ENCODE measurements at regions not wholly inside any gene's neighbourhood (a gene's known extent, or its start where the extent isn't known, plus 50 kb on each side); places are given as distances from the start of the nearest gene placed in this dataset.

GRCh38 chr6:113539202-113539601 is 317.9 kb upstream of the MARCKS start:
- no peak overlapping the region for H3K27ac ChIP-seq
- TF ChIP-seq CTCF (conservative IDR thresholded peaks at IDR 0.05) (no peak), ZFX (IDR thresholded peaks at IDR 0.05) (no peak)

DNA sequence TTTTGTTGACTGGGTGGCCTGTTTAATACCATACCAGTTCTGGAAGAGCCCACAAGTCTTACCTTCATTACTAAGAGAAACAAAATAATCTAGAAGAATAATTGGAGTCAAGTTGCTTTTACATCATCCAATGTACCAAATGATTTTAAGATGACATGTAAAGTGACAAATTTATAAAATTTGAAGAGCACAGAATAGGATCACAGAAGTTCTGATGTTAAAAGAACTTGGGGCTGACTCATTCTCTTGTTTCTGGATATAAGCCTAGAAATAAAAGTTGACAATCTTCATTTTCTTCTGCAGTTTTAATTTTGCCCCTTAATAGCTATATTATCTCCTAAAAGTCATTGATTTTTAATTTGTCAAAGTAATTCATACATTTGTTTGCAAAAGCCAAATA is 317.5 kb upstream of the MARCKS start:
- no peak overlapping the region for H3K27ac ChIP-seq
- TF ChIP-seq CTCF (conservative IDR thresholded peaks at IDR 0.05) (no peak), ZFX (IDR thresholded peaks at IDR 0.05) (no peak)

- H3K27ac ChIP-seq: no peak overlapping the region
- no peak for TF ChIP-seq CTCF (conservative IDR thresholded peaks at IDR 0.05)
- TF ChIP-seq ZFX (IDR thresholded peaks at IDR 0.05): no peak
Observed at GRCh38 chr6:113540466-113540865, 316.7 kb upstream of the MARCKS start.

- H3K27ac ChIP-seq: no peak overlapping the region
Observed at GRCh38 chr6:113551168-113551567, 306.0 kb upstream of the MARCKS start.

DNA sequence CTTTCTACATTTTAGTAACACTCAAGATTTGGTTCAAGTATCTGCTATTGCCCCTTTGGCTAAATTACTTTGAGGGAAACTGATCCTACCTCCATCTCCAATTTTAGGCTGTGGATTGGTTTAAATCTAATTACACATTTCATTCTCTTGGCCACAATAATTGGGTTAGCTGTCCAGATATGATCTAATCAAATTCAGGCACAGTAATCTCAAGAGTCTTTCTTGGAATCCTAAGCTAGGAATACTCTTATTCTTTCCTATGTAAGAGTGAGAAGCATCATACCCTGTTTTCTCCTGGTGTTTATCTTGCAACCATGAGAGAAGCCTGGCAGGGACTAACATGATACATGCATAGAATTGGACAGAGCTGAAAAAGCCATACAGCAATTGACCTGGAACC is 300.4 kb upstream of the MARCKS start:
- TF ChIP-seq ZFX (IDR thresholded peaks at IDR 0.05) (no peak), CTCF (conservative IDR thresholded peaks at IDR 0.05) (no peak)
- no peak overlapping the region for H3K27ac ChIP-seq

More at GRCh38 chr6:113551168-113551567, 306.0 kb upstream of the MARCKS start:
- no peak for TF ChIP-seq ZFX (IDR thresholded peaks at IDR 0.05)
- no peak for TF ChIP-seq CTCF (conservative IDR thresholded peaks at IDR 0.05)

DNA sequence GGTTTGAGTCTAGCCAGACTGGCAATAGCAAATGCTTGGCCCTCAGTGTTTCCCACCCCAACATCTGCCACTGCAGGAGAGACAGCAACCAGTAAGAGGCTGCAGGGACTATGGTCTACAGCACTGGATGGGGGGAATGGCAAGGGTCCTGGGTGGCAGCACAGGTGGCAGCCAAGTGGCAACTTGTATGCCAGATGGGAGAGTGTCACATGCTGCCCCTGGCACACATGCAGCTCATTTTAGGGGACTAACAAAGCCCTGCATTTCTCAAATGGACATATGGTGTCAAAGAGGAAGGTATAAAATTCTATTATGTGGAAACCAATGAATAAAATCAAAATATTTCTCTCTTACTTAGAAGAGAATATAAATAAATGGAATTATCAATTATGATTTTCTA is 298.7 kb upstream of the MARCKS start:
- TF ChIP-seq ZFX (IDR thresholded peaks at IDR 0.05): no peak
- no peak for TF ChIP-seq CTCF (conservative IDR thresholded peaks at IDR 0.05)
- no peak overlapping the region for H3K27ac ChIP-seq

DNA sequence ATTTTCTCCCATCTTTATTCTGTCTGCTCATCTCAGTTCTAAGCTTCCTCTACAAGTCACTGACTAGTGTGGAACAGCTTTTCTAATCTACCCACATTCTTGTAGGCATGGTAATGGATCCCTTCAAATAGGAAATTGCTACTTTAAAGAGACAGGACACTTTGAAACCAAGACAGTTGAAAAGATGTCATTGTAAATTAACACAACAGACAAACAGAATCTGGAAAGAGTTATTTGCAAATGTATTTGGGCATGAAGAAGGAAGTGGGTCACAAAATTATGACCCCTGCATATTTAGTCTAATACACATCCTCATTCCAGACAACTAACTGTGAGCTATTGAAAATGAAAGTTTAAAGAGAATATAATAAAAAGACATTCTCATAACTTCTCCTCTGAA is 298.2 kb upstream of the MARCKS start:
- TF ChIP-seq ZFX (IDR thresholded peaks at IDR 0.05): no peak
- no peak for TF ChIP-seq CTCF (conservative IDR thresholded peaks at IDR 0.05)

More for the DNA sequence above, 298.2 kb upstream of the MARCKS start:
- H3K27ac ChIP-seq: no peak overlapping the region

All from C4-2B (cell line).